ENCODE measurements at regions not wholly inside any gene's neighbourhood (a gene's known extent, or its start where the extent isn't known, plus 50 kb on each side); places are given as distances from the start of the nearest gene placed in this dataset.

GRCh38 chr10:43763846-43764245 lies 115.2 kb upstream of the ZNF32 start:
- no peak for DNase-seq (ENCODE audit: low read depth in 1 of 2, low spot score in 1 of 2)

GRCh38 chr10:43760514-43760913 lies 111.8 kb upstream of the ZNF32 start:
- DNase-seq (ENCODE audit: low read depth in 1 of 2, low spot score in 1 of 2) = no peak

GRCh38 chr10:43759216-43759615 lies 110.5 kb upstream of the ZNF32 start:
- DNase-seq (ENCODE audit: low read depth in 1 of 2, low spot score in 1 of 2) = no peak

- DNase-seq (ENCODE audit: low read depth in 1 of 2, low spot score in 1 of 2) = no peak
Observed at GRCh38 chr10:43756341-43756740, 107.7 kb upstream of the ZNF32 start.

- no peak for DNase-seq (ENCODE audit: low read depth in 1 of 2, low spot score in 1 of 2)
Observed at GRCh38 chr10:43754569-43755260, 106.0 kb upstream of the ZNF32 start.

- no peak for DNase-seq (ENCODE audit: low read depth in 1 of 2, low spot score in 1 of 2)
Observed at GRCh38 chr10:43753397-43754061, 104.8 kb upstream of the ZNF32 start.

GRCh38 chr10:43752682-43753081 lies 104.0 kb upstream of the ZNF32 start:
- DNase-seq (ENCODE audit: low read depth in 1 of 2, low spot score in 1 of 2) = no peak

- DNase-seq (ENCODE audit: low read depth in 1 of 2, low spot score in 1 of 2) = no peak
Observed at GRCh38 chr10:43751646-43752045, 103.0 kb upstream of the ZNF32 start.

GRCh38 chr10:43749940-43750552 lies 101.4 kb upstream of the ZNF32 start:
- DNase-seq (ENCODE audit: low read depth in 1 of 2, low spot score in 1 of 2) = no peak

- no peak for DNase-seq (ENCODE audit: low read depth in 1 of 2, low spot score in 1 of 2)
Observed at GRCh38 chr10:43749145-43749576, 100.5 kb upstream of the ZNF32 start.

GRCh38 chr10:43748560-43748959 lies 99.9 kb upstream of the ZNF32 start:
- DNase-seq (ENCODE audit: low read depth in 1 of 2, low spot score in 1 of 2) = no peak

- DNase-seq (ENCODE audit: low read depth in 1 of 2, low spot score in 1 of 2) = no peak
Observed at GRCh38 chr10:43746906-43747305, 98.2 kb upstream of the ZNF32 start.

GRCh38 chr10:43739161-43739560 lies 90.5 kb upstream of the ZNF32 start:
- DNase-seq (ENCODE audit: low read depth in 1 of 2, low spot score in 1 of 2) = no peak

GRCh38 chr10:43737003-43737402 lies 88.3 kb upstream of the ZNF32 start:
- no peak for DNase-seq (ENCODE audit: low read depth in 1 of 2, low spot score in 1 of 2)

GRCh38 chr10:43735907-43736306 lies 87.2 kb upstream of the ZNF32 start:
- no peak for DNase-seq (ENCODE audit: low read depth in 1 of 2, low spot score in 1 of 2)

- DNase-seq (ENCODE audit: low read depth in 1 of 2, low spot score in 1 of 2) = no peak
Observed at GRCh38 chr10:43734716-43735115, 86.0 kb upstream of the ZNF32 start.

GRCh38 chr10:43731486-43731885 lies 82.8 kb upstream of the ZNF32 start:
- no peak for DNase-seq (ENCODE audit: low read depth in 1 of 2, low spot score in 1 of 2)

- DNase-seq (ENCODE audit: low read depth in 1 of 2, low spot score in 1 of 2) = no peak
Observed at GRCh38 chr10:43728425-43728824, 79.7 kb upstream of the ZNF32 start.

- no peak for DNase-seq (ENCODE audit: low read depth in 1 of 2, low spot score in 1 of 2)
Observed at GRCh38 chr10:43727935-43728334, 79.3 kb upstream of the ZNF32 start.

GRCh38 chr10:43715334-43715733 lies 66.7 kb upstream of the ZNF32 start:
- DNase-seq (ENCODE audit: low read depth in 1 of 2, low spot score in 1 of 2) = no peak

- no peak for DNase-seq (ENCODE audit: low read depth in 1 of 2, low spot score in 1 of 2)
Observed at GRCh38 chr10:43712821-43713584, 64.3 kb upstream of the ZNF32 start.

All from stimulated activated CD4-positive, alpha-beta T cell treated with anti-CD3 and anti-CD28 coated beads, Interleukin-15, amount 100 ng/mL, for 1 hour (primary cell).